PC-9 (cell line): ENCODE measurements at regions not wholly inside any gene's neighbourhood (a gene's known extent, or its start where the extent isn't known, plus 50 kb on each side); places are given as distances from the start of the nearest gene placed in this dataset.

Experiments used
- EZH2 ChIP-seq: fragments of 200-600 bp; sonication (generic); IDR thresholded peaks from 2 replicates; pipeline ENCODE4 v1.8.0; 2017; ENCODE audit warnings: antibody characterized with exemption, low read depth
- TF ChIP-seq, protein P1 (sequence below): fragments of 200-600 bp; sonication (generic); conservative IDR thresholded peaks from 2 replicates; pipeline ENCODE4 v1.6.1; 2017; ENCODE audit warnings: mixed run types, antibody characterized with exemption, mild to moderate bottlenecking, moderate library complexity

DNA sequence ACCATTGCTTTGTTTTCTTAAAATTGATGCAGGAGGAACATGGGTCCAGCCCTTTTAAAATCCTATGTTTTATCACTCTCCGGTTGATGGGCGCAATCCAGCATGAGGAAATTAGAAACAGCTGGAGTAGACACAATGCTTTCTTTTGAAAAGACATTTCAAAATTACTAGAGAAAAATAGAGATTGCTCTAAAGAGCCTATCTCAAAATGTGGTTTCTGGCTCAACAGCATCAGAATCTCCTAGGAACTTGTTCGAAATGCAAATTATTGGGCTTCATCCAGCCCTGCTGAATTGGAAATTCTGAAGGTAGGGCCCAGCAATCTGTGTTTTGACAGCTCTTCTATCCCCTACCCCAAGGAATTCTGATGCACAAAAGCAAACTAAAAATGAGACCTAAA, 190.8 kb upstream of the BMP2 start:
- TF ChIP-seq EZH2: no peak
- TF ChIP-seq, protein P1, sequence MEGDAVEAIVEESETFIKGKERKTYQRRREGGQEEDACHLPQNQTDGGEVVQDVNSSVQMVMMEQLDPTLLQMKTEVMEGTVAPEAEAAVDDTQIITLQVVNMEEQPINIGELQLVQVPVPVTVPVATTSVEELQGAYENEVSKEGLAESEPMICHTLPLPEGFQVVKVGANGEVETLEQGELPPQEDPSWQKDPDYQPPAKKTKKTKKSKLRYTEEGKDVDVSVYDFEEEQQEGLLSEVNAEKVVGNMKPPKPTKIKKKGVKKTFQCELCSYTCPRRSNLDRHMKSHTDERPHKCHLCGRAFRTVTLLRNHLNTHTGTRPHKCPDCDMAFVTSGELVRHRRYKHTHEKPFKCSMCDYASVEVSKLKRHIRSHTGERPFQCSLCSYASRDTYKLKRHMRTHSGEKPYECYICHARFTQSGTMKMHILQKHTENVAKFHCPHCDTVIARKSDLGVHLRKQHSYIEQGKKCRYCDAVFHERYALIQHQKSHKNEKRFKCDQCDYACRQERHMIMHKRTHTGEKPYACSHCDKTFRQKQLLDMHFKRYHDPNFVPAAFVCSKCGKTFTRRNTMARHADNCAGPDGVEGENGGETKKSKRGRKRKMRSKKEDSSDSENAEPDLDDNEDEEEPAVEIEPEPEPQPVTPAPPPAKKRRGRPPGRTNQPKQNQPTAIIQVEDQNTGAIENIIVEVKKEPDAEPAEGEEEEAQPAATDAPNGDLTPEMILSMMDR: no peak
